GM13976 (cell line): ENCODE measurements at regions not wholly inside any gene's neighbourhood (a gene's known extent, or its start where the extent isn't known, plus 50 kb on each side); places are given as distances from the start of the nearest gene placed in this dataset.

Source experiments
- DNase-seq: peaks from one replicate; pipeline ENCODE4 v3.0.0; 2012; ENCODE audit warnings: low spot score
- CTCF ChIP-seq: IDR thresholded peaks from 2 replicates; pipeline ENCODE4 v1.5.1; 2012; ENCODE audit warnings: borderline replicate concordance, mild to moderate bottlenecking; ENCODE audit not compliant: insufficient read depth; ENCODE audit errors: extremely low read depth, missing control alignments, control extremely low read depth
- in situ Hi-C: fragments of 300-500 bp; cut with MboI; formaldehyde crosslinking; loops from one replicate; pipeline ENCODE4 v1.12.0; 2022; ENCODE audit warnings: low sequenced_read_pairs, mixed read lengths, inconsistent platforms; ENCODE audit not compliant: unreplicated experiment

- TF ChIP-seq CTCF = no peak
- in situ Hi-C loops = no loop called here
- DNase-seq = no peak
Observed at GRCh38 chr7:10083766-10084165, 889.9 kb upstream of the PHF14 start.

GRCh38 chr7:10085231-10085630, 888.4 kb upstream of the PHF14 start:
- no peak for DNase-seq
- in situ Hi-C loops = no loop called here
- no peak for TF ChIP-seq CTCF

GRCh38 chr7:10100572-10100971, 873.1 kb upstream of the PHF14 start:
- DNase-seq = no peak
- TF ChIP-seq CTCF = no peak
- in situ Hi-C loops = no loop called here

DNA sequence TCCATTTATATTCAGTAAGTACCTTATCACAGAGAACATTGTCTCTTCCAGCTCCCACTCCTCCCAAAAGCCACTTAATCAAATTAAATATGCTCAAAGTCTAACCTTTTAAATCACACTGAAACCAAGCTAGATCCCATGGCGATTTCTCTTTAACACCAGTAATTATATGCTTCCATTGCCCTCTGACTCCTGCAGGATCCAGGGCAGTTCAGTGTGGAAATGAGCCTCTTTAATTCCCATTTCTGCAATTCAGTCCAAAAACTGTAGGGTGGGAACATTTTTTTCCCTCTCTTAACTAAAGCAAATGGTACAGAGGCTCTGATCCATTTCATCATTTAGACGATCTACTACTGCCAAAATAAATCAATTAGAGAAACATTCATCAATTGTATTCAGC, 872.3 kb upstream of the PHF14 start:
- no peak for TF ChIP-seq CTCF
- DNase-seq = no peak
- in situ Hi-C loops = no loop called here

DNA sequence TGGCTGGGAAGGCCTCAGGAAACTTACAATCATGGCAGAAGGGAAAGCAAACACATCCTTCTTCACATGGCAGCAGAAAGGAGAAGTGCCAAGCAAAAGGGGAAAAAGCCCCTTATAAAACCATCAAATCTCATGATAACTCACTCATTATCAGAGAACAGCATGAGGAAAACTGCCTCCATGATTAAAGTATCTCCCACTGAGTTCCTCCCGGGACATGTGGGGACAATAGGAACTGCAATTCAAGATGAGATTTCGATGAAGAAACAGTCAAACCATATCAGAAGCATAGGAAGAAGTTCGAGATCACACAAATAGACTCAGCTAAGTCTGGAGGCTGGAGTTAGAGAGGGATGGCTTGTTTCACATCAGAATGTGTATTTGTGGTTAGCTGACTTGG, 869.4 kb upstream of the PHF14 start:
- no peak for DNase-seq
- no peak for TF ChIP-seq CTCF
- in situ Hi-C loops = no loop called here

- no peak for DNase-seq
- in situ Hi-C loops = no loop called here
- TF ChIP-seq CTCF = no peak
Observed at GRCh38 chr7:10106609-10107008, 867.1 kb upstream of the PHF14 start.

DNA sequence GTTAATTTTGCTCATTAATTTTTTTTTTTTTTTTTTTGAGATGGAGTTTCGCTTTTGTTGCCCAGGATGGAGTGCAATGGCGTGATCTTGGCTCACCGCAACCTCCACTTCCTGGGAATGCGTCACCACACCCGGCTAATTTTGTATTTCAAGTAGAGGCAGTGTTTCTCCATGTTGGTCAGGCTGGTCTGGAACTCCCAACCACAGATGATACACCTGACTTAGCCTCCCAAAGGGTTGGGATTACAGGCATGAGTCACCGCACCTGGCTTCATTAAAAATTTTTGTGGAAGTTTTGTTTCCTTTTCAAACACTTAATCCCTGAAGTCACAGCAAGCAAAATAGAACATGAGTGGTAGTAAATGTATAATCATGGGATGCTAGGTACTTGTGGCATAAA, 857.2 kb upstream of the PHF14 start:
- TF ChIP-seq CTCF = no peak
- DNase-seq = no peak
- in situ Hi-C loops = no loop called here
